D721Med (cell line): ENCODE measurements at regions not wholly inside any gene's neighbourhood (a gene's known extent, or its start where the extent isn't known, plus 50 kb on each side); places are given as distances from the start of the nearest gene placed in this dataset.

ENCODE experiments used
- DNase-seq: peaks from one replicate; pipeline ENCODE4 v3.0.0; 2011; ENCODE audit warnings: low spot score; ENCODE audit not compliant: insufficient read length
- FAIRE-seq: peaks from 2 replicates; lab custom pipeline; 2011; peaks lifted over from hg19 to GRCh38; lab: Jason Lieb, UNC
- CTCF ChIP-seq: IDR thresholded peaks from 2 replicates; pipeline ENCODE4 v1.5.1; 2012; ENCODE audit warnings: mild to moderate bottlenecking, control low read depth; ENCODE audit not compliant: insufficient read depth; ENCODE audit errors: missing control alignments

- FAIRE-seq = no peak
- DNase-seq = no peak
- TF ChIP-seq CTCF = no peak
Observed at GRCh38 chr10:8224591-8224990, 170.1 kb downstream of the GATA3 start.

DNA sequence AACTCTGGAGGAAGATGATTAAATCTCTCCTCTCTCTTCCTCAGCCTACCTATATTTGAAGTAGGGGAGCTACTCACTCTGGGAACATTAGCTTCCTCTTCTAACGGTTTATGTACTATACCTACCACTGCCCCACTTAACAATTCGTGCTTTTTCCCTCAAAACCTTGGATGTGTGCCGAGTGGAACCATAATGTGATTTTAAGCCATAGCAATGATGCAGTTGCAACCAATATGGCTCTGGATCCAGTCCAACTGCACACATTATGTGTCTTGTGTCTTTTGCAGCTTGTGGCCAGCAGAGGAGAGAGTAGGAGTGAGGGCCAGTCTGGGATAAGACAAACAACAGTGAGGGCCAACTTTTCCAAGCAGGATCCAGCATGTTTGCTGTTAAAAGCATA, 170.7 kb downstream of the GATA3 start:
- FAIRE-seq = no peak
- TF ChIP-seq CTCF = no peak
- DNase-seq = no peak

- DNase-seq (no peak), FAIRE-seq (no peak)
- no peak for TF ChIP-seq CTCF
Observed at GRCh38 chr10:8227246-8227645, 172.8 kb downstream of the GATA3 start.

GRCh38 chr10:8229153-8229552, 174.7 kb downstream of the GATA3 start:
- FAIRE-seq (no peak), DNase-seq (no peak)
- TF ChIP-seq CTCF = no peak

DNA sequence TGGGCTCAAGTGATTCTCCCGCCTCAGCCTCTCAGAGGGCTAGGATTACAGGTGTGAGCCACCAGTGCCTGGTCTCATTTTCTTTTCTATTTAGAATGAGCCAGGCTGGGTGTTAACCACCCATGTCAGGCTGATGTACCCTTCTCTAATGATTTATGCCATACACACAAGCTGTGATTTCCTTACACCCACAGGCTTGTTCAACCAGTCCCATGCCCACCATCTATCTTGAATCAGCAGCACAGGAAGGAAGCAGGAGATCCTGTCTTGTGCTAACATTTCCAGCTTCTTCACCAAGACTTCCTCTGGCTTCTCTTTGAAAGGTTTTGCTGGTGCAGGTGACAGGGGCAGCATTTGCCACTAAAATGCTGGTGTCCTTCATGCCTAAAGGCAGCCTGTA, 176.4 kb downstream of the GATA3 start:
- TF ChIP-seq CTCF = no peak
- FAIRE-seq = no peak
- no peak for DNase-seq

DNA sequence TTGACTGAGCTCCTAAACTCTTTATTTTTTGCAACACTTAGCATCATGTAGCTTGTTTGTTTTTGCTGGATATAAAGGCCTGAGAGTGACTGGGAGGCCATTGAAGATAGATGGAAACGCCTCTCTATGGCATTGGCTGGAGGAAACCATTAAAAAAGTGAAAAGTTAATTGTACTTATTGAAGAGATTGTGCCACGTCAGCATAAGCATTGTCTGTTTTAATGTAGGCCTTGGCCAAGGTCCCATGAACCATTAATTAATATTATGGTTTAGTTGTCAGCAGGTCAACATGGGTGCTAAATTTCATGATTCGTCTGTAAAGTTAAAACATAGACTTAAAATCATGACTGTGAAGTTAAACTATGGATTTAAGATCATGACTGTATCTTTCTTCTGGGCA, 178.6 kb downstream of the GATA3 start:
- no peak for FAIRE-seq

DNA sequence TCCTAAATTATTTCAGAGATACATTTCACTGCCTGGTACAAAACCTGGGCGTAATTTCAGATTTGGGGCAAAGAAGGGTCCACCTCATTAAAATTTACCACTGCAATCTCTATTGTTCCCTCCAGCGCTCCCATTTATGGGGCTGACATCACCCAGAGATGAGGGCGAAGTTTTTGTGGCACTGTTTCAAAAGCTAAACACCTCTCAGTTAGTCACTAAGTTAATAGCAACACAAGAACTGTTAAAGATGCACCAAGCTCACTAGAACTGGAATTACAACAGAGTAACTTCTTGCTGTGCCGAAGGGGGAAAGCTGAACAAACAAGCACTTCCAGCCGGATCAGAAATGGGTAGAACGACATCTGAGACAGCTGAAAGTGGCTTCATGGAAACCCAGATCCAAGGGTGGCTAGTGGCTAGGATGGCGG, 179.4 kb downstream of the GATA3 start:
- no peak for FAIRE-seq
- no peak for TF ChIP-seq CTCF
- no peak for DNase-seq

More for the DNA sequence above, 178.6 kb downstream of the GATA3 start:
- TF ChIP-seq CTCF = no peak
- no peak for DNase-seq
